K562 (cell line): ENCODE measurements at regions not wholly inside any gene's neighbourhood (a gene's known extent, or its start where the extent isn't known, plus 50 kb on each side); places are given as distances from the start of the nearest gene placed in this dataset.

Experiments
- ATAC-seq: fragments of 200-7000 bp; cut with Tn5 transposase; 3 replicates; pipeline ENCODE4 v1.9.1; 2020; ENCODE audit warnings: moderate library complexity
- BruUV-seq: library from RNA; stranded (reverse); fragments of 400-500 nt; replicated peaks from 2 replicates; lab custom pipeline; 2021; lab: Mats Ljungman, UMichigan
- CTCF ChIA-PET: fragments of 300-600 bp; formaldehyde crosslinking; extraction: SDS; loops from one replicate; lab custom pipeline; 2021; ENCODE audit warnings: low intra/inter-chr PET ratio; lab: Yijun Ruan, JAX
- POLR2A ChIA-PET: fragments of 300-600, 350-650 bp; sonication (Branson Sonifier 250); formaldehyde crosslinking; extraction: SDS; loops from one replicate; lab custom pipeline; 2021; ENCODE audit warnings: antibody characterized with exemption, inconsistent platforms; lab: Yijun Ruan, JAX
- DNase-seq, 4 experiments: peaks; one replicate each; pipeline versions ENCODE4 v3.0.0 to v3.0.0-alpha.2; 2011 to 2018; ENCODE audit warnings: low spot score in 3 of 4, mixed read lengths in 3 of 4; ENCODE audit errors: extremely low read depth in 1 of 4
- FAIRE-seq: peaks from 2 replicates; lab custom pipeline; 2011; peaks lifted over from hg19 to GRCh38; lab: Jason Lieb, UNC
- H2AFZ ChIP-seq: 2 replicates; pipeline ENCODE4 v1.6.0; 2011; ENCODE audit warnings: low read depth, low read length, control low read depth, inconsistent platforms
- H3K27ac ChIP-seq: fragments of 200-600 bp; 3 replicates; pipeline ENCODE4 v1.8.0; 2011; ENCODE audit warnings: low read depth, mild to moderate bottlenecking, control low read depth, inconsistent platforms, low read length, moderate library complexity, mixed read lengths; ENCODE audit errors: extremely low read depth
- H3K27me3 ChIP-seq, 2 experiments: fragments of 300-600 bp in 1 of 2; 2 replicates in 1 of 2; 3 replicates in 1 of 2; pipeline versions ENCODE4 v1.6.0 to v1.8.0; 2011; ENCODE audit warnings: inconsistent platforms in 2 of 2, low read length in 2 of 2, mild to moderate bottlenecking in 1 of 2, mixed read lengths in 1 of 2, moderate library complexity in 1 of 2; ENCODE audit not compliant: control insufficient read depth in 2 of 2, insufficient read depth in 2 of 2
- H3K36me3 ChIP-seq: fragments of 300-600 bp; 3 replicates; pipeline ENCODE4 v1.8.0; 2011; ENCODE audit warnings: mild to moderate bottlenecking, low read length, inconsistent platforms; ENCODE audit not compliant: control insufficient read depth, insufficient read depth
- H3K4me1 ChIP-seq, 2 experiments: fragments of 200-600 bp in 1 of 2; replicated peaks in 1 of 2; 2 replicates in 1 of 2; 3 replicates in 1 of 2; pipeline versions ENCODE4 v1.5.1 to v1.8.0; 2011; ENCODE audit warnings: inconsistent platforms in 2 of 2, low read length in 2 of 2, mild to moderate bottlenecking in 1 of 2, mixed read lengths in 1 of 2, moderate library complexity in 1 of 2; ENCODE audit not compliant: control insufficient read depth in 2 of 2, insufficient read depth in 2 of 2
- H3K4me2 ChIP-seq: 2 replicates; pipeline ENCODE4 v1.6.1; 2011; ENCODE audit warnings: low read length, control low read depth, inconsistent platforms, mixed read lengths; ENCODE audit not compliant: insufficient read depth
- H3K4me3 ChIP-seq: fragments of 200-600 bp; sonication (generic), shearing (Covaris generic); 2 replicates; pipeline ENCODE4 v1.5.1; 2016; ENCODE audit warnings: control low read depth, inconsistent platforms
- H3K79me2 ChIP-seq: fragments of 200-600 bp; 3 replicates; pipeline ENCODE4 v1.8.0; 2011; ENCODE audit warnings: low read length, inconsistent platforms; ENCODE audit not compliant: control insufficient read depth, insufficient read depth
- H3K9ac ChIP-seq, 2 experiments: 2 replicates each; pipeline versions ENCODE4 v1.6.0 to v1.6.1; 2011; ENCODE audit warnings: low read depth in 2 of 2, low read length in 2 of 2, control low read depth in 1 of 2, inconsistent platforms in 1 of 2, mild to moderate bottlenecking in 1 of 2, mixed read lengths in 1 of 2; ENCODE audit not compliant: insufficient read depth in 1 of 2
- H3K9me1 ChIP-seq: one replicate; pipeline ENCODE4 v1.6.0; 2011; ENCODE audit warnings: inconsistent platforms, mild to moderate bottlenecking, low read length, moderate library complexity; ENCODE audit not compliant: control insufficient read depth, insufficient read depth
- H3K9me3 ChIP-seq: replicated peaks from 2 replicates; pipeline ENCODE4 v1.5.1; 2011; ENCODE audit warnings: low read depth, low read length, inconsistent platforms; ENCODE audit not compliant: control insufficient read depth, insufficient read depth
- H4K20me1 ChIP-seq: replicated peaks from 2 replicates; pipeline ENCODE4 v1.6.1; 2011; ENCODE audit warnings: low read length, inconsistent platforms, mixed read lengths; ENCODE audit not compliant: control insufficient read depth, insufficient read depth
- CHAMP1 ChIP-seq: fragments of 450-650 bp; IDR thresholded peaks from 2 replicates; pipeline ENCODE4 v1.6.1; 2016; ENCODE audit warnings: mild to moderate bottlenecking
- CTCFL ChIP-seq: IDR thresholded peaks from 2 replicates; pipeline ENCODE4 v1.6.1; 2011; ENCODE audit warnings: borderline replicate concordance, low read depth, mild to moderate bottlenecking, moderate library complexity, low read length; ENCODE audit not compliant: insufficient read depth, poor library complexity, severe bottlenecking
- E2F8 ChIP-seq: fragments of 450-650 bp; IDR thresholded peaks from 2 replicates; pipeline ENCODE4 v1.7.1; 2018; ENCODE audit warnings: mild to moderate bottlenecking, low read depth; ENCODE audit not compliant: partially characterized antibody
- FOXP1 ChIP-seq: sonication (generic); formaldehyde crosslinking; IDR thresholded peaks from 2 replicates; pipeline ENCODE4 v1.8.0; 2022; ENCODE audit warnings: mild to moderate bottlenecking, missing genetic modification reagents
- LARP7 ChIP-seq: fragments of 450-650 bp; IDR thresholded peaks from 2 replicates; pipeline ENCODE4 v1.6.1; 2016
- MYNN ChIP-seq, 2 experiments: sonication (generic); formaldehyde crosslinking in 1 of 2; IDR thresholded peaks; 2 replicates each; pipeline versions ENCODE4 v1.5.0 to v1.6.1; 2016 to 2020; ENCODE audit warnings: antibody characterized with exemption in 1 of 2, missing genetic modification reagents in 1 of 2
- NFIC ChIP-seq: fragments of 450-650 bp; IDR thresholded peaks from 2 replicates; pipeline ENCODE4 v1.6.1; 2017; ENCODE audit warnings: mild to moderate bottlenecking, inconsistent platforms
- SMAD3 ChIP-seq: fragments of 450-650 bp; formaldehyde crosslinking; conservative IDR thresholded peaks from 2 replicates; pipeline ENCODE4 v1.4.0; 2020; ENCODE audit warnings: mild to moderate bottlenecking
- SP2 ChIP-seq: IDR thresholded peaks from 2 replicates; pipeline ENCODE4 v1.6.1; 2011; ENCODE audit warnings: mild to moderate bottlenecking, low read depth, low read length, moderate library complexity; ENCODE audit not compliant: poor library complexity, severe bottlenecking; ENCODE audit errors: extremely low read depth
- ZNF3 ChIP-seq: fragments of 250-450 bp; sonication (Bioruptor Pico); IDR thresholded peaks from 2 replicates; pipeline ENCODE4 v1.5.0; 2021; ENCODE audit warnings: mild to moderate bottlenecking, moderate library complexity
- ZNF583 ChIP-seq: fragments of 250-450 bp; sonication (Bioruptor Pico); IDR thresholded peaks from 2 replicates; pipeline ENCODE4 v1.4.0; 2020
- WGBS: fragments of 100-300 bp; shearing (Covaris generic); methylation state at CpG from one replicate; pipeline ENCODE4 v1.1.6; 2016; ENCODE audit warnings: low coverage, mixed read lengths; ENCODE audit not compliant: insufficient coverage; ENCODE audit errors: missing lambda C conversion rate; 5-methylcytosine and 5-hydroxymethylcytosine counted together
- in situ Hi-C: fragments of 300-500 bp; cut with MboI; formaldehyde crosslinking; loops from 4 replicates; pipeline ENCODE4 v1.15.0; 2018; ENCODE audit warnings: inconsistent platforms, mixed read lengths
- intact Hi-C: fragments of 100-400 bp; cut with micrococcal nuclease; formaldehyde crosslinking; loops from 2 replicates; pipeline ENCODE4 v1.14.2; 2022

GRCh38 chr2:3914241-3914640 is 210.9 kb downstream of the DCDC2C start (continued):
- TF ChIP-seq CTCFL (no peak), LARP7 (no peak), ZNF583 (no peak)

- DNase-seq (no peak), FAIRE-seq (no peak), ATAC-seq (no peak)
- Histone ChIP-seq H3K4me1 (no peaks in the 10 kb centered on the region), H3K4me2 (no peak overlapping the region), H3K4me3 (no peak overlapping the region), H3K9me1 (no peaks in the 10 kb centered on the region), H3K27ac (no peak overlapping the region), H3K9me3 (no peaks in the 10 kb centered on the region), H4K20me1 (no peaks in the 10 kb centered on the region), H3K79me2 (no peaks in the 10 kb centered on the region), H3K27me3 (no peaks in the 10 kb centered on the region), H3K36me3 (no peaks in the 10 kb centered on the region), H3K9ac (no peak overlapping the region), H2AFZ (no peak overlapping the region)
- CTCF ChIA-PET = no interaction called here
- WGBS = 0% methylated on average over 5 of the region's 5 CpGs
- POLR2A ChIA-PET = no interaction called here
- no TSS peak for BruUV-seq
- in situ Hi-C loops (no loop called here), intact Hi-C loops (no loop called here)
- TF ChIP-seq CHAMP1 = no peak
- no peak for TF ChIP-seq ZNF3
- TF ChIP-seq SP2 = no peak
- no peak for TF ChIP-seq MYNN (IDR thresholded peaks at IDR 0.05)
- TF ChIP-seq MYNN (CRISPR knock-in tag; IDR thresholded peaks at IDR 0.05) = no peak
- TF ChIP-seq E2F8 = no peak
- no peak for TF ChIP-seq SMAD3 (CRISPR knock-in tag)
- no peak for TF ChIP-seq NFIC
- no peak for TF ChIP-seq FOXP1 (CRISPR knock-in tag)
These were observed 223.7 kb downstream of the DCDC2C start for GRCh38 chr2:3927031-3927430.
